HG02973 (cell line): ENCODE measurements at regions not wholly inside any gene's neighbourhood (a gene's known extent, or its start where the extent isn't known, plus 50 kb on each side); places are given as distances from the start of the nearest gene placed in this dataset.

Experiments used
- ATAC-seq: cut with Tn5 transposase; IDR thresholded peaks from one replicate; pipeline ENCODE4 v1.9.1; 2021; ENCODE audit warnings: moderate library complexity; ENCODE audit not compliant: unreplicated experiment

DNA sequence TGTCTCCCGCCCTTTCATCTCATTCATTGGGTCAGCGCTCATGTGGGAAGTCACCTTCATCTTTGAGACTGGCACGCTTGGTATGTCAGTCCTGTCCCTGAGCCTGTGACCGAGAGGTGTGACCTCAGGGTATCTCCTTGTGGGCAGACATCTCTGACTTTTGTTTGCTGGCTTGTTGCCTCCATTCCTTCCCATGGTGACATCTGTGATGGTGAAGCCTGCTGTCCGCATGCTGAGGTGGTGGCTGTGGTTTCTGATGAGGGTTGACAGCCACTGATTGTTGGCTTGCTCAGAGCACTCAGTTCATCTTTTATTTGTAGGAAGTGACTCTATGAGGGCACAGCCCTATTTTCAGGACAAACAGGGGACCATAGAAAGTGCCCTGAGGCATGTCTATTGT, 139.2 kb downstream of the SLC4A3 start:
- no peak for ATAC-seq

DNA sequence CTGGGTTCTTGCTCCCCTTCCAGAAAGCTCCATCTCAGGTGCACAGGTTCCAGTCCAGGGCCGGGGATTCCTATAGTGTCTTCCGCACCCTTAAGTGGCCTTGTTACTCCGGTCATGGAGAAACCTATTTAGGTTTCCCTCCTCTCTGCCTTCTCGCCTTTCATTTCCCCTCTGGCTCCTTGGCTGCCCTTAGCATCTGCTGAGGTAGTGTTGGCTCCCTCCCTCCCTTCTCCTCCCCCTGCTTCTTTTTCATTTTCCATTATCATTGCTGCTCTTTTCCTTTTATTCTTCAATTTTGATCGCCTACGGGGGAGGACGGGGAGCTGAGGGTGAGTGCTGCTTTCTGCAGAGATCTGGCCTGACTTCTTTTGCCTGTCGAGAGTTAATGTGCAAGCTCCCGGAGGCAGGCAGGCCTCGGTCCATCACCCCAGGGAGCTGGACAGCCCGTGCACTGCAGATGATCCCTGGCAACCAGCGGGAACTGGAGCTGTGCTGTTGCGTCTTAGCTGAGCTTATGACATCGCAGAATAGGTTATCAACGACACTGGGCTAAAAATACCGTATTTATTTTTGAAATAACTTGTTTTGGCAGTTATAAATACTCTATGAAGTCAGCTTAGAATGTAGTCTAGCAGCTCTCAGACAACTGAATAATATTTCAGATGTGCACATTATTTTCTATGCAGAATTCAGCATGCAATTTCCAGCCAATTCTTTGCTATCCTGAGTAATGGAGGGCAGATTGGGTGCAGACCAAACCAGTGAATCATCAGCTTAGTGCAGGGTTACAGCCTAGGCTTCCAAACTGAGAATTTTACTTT, 141.9 kb downstream of the SLC4A3 start:
- ATAC-seq: no peak

DNA sequence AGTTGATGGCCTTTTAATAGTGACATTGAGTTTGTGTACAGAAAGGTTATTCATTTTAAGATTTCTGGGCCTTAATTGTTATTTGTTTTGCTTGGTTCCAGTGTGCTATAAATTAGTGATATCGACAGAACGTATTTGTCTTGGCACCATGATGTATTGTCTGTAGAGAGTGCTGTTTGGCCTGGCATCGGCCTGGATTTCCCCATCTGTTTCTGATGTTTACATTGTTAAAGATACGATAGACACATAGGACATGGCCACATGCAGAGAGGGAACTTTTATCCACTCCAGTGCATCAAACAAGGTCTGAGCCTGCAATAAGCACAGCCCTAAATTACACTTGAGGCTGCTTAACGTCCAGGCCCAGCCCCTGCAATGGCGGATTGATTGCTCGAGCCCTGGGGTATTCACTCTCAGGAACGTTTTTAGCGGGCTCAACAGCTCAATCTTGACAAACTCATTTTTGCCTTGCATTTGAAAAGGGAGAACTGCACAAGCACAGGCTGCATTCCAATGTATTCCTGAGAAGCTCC, 144.7 kb downstream of the SLC4A3 start:
- no peak for ATAC-seq

DNA sequence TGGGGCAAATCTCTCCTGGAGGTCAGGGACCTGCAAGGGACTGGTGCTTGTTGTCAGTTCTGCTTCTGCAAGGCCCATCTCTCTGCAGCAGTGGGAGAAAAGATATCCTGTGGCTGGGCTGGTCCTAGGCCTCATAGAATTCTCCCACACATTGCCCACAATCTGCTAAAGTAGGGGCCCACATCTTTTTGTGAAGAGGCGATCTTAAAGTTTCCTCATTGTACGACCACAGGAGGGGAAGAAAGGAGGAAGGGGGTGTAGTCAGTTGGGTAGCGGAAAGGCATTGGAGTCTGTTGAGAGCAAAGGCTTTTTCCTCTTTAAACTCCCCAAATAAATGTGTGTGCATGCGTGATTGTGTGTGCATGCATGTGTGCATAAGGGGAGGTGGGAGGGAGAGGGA, 145.3 kb downstream of the SLC4A3 start:
- no peak for ATAC-seq

DNA sequence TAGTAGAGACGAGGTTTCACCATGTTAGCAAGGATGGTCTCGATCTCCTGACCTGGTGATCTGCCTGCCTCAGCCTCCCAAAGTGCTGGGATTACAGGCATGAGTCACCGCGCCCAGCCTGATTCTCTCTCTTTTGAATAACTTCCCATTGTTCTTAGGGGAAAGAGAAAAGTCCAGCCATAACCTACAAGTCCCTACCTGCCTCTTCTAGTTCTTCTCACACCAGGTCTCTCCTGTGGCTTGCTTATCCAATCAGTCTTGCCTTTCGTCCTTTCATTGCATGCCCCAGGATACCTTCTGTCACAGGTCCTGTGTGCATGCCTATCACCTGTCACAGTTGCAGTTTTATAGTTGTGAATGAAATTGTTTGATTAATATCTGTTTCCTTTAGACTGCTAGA, 148.1 kb downstream of the SLC4A3 start:
- no peak for ATAC-seq

DNA sequence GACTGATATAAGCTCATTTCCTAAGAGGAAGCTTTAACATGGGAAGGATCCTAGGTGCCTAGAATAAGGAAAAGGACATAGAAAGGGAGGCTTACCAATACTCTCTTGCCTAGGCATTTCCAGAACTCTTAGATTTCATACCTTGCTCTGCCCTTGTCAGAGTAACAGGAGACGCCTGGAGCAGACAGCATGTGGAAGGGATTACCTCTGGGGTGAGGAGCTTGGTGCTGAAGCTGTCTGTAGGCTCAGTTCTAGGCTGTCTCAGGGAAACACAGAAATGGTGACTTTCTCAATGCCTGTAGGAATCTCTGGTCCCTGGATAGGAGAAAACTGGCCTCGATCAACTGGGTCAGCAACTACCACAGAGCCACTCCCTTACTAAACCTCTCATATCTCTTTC, 150.0 kb downstream of the SLC4A3 start:
- no peak for ATAC-seq

DNA sequence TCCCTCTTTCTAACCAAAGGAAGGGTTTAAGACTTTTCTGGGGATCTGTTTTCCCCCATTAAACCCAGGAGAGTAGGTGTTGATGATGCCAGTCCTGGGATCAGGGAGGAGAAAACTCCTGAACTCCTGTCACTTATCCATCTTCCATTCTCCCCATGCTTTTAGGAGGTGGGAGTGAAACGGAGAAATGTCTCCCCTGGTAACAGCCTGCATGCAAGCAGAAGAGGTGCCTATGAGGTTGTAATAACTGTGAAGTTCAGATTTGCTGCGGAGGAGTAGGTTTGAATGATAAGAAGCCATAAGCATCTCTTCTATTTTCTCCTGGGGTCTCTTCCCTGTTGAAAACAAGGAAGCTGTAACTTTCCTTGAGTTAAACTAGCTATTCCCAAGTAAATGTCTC, 150.8 kb downstream of the SLC4A3 start:
- no peak for ATAC-seq

DNA sequence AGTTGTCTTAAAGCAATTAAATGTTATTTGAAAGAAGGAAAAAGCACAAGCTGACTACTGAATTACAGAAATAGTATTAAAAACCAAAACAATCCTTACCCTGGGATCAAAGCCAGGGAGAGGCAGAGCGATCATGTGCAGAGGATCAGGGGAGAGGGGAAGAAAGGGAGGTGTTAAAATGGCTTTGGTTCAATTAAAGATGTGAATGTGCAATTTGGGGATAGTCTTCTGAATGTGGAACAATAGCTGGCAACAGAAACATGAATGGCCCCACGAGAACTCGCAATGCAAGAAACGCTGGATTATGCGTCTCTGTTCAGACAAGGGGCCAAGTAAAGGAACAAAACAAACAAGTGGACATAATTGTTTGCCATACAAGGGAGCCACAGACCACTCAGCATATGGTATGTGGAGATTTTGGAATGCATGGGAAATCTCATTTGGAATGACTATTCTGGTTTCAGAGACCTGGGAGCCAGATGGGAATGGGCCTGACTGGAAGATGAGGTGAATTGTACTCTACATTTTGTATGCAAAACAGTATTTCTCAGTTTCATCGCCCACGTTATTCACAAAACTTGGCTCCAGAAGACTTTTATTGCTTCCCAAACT, 155.4 kb downstream of the SLC4A3 start:
- ATAC-seq: no peak

DNA sequence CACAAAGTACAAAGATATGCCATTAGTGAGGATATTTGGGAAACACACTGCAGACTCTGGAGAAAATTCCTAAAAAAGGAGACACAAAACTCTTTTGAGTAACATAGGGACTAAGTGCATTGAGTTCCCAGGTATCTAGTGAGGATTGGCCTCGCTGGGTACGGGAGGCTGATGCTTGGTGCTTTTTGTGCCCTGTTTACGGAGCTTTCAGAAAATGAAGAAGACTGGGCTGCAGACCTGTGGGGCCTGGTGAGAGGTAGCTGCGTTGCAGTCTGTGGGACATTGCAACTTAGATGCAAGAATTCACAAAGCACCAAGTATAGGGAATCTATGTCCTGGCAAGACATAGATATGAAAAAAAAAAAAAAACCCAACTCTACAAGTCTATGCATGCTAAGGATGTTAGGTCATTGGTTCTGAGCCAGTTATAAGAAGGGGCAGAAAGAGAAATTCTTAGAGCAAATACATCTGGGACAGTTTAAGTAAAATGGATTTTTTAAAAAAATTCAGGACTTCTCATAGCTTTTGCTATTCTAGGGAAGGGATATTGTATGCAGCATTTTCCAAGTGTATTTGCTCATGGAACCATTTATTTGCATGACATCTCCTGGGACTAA, 156.0 kb downstream of the SLC4A3 start:
- no peak for ATAC-seq

DNA sequence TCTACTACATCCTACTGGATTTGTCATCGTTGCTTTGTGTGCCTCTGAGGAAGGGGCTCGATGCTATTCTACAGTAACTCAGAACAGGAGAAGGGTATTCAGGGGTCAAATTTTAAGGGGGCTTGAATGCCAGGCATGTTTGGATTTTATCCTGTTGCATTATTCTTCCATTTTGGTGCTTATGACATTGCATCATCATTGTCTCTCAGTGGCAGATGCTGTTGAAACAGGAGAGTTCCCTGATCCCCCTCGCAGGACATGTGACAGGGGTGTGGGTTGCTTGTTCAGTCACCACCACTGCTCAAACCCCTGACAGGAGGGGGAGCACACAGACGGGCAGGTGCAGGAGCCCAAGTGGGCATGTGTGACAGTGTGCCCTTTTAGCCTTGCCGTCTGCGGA, 156.7 kb downstream of the SLC4A3 start:
- no peak for ATAC-seq

DNA sequence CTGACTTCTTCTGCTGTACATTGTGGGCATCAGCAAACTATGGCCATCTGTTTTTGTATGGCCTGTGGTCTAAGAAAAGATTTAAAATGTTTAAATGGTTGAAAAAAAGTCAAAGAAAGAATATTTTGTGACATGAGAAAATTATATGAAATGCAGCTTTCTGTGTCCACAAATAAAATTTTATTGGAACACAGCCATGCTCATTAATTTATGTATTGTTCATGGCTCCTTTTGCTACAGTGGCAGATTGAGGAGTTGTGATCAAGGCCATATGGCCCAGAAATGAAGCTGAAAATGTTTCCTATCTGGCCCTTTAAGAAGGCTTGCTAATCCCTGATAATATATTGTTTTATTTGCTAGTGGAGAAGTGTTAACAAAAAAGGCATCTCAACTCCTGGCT, 162.0 kb downstream of the SLC4A3 start:
- no peak for ATAC-seq

DNA sequence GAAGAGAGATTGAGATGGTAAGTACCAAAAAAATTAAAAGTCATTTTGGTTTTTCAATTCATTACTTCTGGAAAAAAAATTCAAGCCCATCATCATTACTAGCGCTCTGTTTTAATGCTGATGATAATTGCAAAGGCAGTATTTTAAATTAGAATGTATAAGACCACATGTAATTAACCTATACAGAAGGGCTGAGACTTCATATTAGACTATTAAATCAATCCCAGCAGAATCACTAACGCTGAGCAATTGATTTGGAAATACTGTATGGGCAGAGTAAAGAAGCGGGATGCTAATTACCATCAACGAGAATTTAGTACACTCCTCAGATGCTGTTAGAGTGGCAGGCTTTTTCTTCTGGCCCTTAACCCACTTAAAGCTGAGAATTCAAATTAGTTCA, 165.0 kb downstream of the SLC4A3 start:
- ATAC-seq: no peak

DNA sequence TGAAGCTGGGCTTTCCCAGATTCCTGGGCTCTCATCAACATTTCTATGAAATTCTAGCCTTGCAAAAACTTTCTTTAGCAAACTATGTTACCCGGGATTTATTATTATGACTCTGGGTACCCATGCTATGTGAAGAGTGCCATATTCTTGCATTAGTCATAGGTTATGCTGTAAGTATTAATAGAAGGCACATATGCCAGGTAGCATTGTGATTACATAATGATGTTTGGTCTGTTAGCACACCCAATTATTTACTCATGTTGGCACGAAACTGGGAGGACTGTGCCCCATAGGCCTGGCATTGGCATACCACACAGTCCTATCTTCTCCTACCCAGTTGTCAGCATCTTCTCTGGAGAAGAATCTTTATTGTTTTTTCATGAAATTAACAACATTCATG, 171.0 kb downstream of the SLC4A3 start:
- no peak for ATAC-seq

DNA sequence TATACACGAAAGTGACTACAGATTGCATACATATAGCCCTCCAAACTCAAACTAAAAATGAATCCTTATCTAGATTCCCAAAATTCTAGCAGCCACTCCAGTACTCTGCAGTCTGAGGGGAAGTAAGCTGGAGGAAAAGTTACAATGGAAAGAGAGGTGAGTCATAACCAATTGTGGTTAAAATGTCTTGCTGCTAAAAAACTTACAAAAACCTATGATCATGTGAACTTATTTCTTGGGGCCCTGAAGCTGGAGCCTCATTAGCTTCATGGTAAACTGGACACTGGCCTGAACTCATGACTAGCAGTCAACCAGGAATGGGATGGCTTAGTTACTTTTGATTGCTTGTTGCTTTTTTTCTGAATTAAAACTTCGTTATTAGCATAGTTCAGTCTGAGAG, 175.9 kb downstream of the SLC4A3 start:
- ATAC-seq: no peak

DNA sequence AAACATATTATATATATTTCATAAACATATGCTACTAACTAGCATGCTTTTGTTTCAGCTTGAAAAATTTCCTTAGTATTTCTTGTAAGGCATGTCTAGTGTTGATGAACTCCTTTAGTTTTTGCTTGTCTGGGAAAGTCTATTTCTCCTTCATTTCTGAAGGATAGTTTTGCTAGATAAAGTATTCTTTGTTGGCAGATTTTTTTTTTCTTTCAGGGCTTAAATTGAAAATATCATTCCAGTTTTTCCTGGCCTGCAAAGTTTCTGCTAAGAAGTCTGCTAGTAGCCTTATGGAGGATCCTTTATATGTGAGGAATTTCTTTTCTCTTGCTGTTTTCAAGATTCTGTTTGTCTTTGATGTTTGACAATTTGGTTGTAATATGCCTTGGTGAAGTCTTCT, 183.5 kb downstream of the SLC4A3 start:
- no peak for ATAC-seq

DNA sequence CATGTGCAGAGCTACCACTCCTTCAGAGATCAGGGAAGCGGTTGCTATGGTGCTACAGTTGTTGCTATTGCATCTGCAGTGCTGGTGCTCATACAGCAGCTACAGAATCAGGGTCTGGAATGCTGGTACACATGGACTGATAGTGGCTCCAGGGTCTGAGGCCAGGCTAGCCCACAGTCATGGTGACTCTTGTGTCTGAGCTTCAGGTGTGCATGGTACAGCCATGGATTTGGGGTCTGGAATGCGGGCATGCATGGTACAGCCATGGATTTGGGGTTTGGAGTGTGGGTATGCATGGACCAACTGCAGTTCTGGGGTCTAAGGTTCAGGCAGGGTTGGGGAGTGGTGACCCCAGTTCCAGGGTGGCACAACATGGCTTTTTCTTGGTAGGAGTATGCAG, 185.2 kb downstream of the SLC4A3 start:
- ATAC-seq: no peak

DNA sequence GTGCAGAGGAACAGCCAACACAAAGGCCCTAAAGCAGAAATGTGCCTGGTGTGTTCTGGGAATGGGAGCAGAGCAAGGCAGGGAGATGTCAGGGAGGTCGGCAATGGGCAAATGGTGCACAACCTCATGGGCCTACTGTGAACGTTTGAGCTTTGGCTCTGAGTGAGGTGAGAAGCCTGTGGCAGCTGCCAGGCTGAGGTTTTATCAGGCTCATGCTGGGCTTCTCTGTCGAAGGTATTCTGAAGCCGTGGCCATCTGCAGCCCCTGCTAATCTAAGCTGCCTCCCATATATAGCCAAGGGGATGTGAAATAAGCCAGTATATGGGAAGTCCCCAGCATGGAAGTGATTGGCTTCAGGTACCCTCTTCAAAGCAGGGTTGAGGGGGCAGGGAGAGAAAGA, 193.3 kb downstream of the SLC4A3 start:
- no peak for ATAC-seq

DNA sequence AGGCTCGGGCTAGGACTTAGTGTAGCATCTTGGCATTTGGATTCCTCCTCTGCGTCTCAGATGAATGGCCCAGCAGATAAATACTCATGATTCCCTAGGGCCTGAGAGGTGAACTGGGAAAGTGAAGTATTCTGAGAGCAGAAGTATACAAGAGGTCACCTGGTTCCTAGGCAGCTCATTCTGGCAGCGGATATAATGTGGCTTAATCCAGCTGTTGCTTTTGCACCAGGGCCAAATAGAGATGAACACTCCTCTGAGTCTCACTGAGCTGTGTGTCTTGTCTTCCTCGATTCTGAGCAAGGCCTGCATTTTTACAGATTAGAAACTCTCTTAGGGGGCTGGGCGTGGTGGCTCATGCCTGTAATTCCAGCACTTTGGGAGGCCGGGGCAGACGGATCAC, 196.1 kb downstream of the SLC4A3 start:
- ATAC-seq: no peak

DNA sequence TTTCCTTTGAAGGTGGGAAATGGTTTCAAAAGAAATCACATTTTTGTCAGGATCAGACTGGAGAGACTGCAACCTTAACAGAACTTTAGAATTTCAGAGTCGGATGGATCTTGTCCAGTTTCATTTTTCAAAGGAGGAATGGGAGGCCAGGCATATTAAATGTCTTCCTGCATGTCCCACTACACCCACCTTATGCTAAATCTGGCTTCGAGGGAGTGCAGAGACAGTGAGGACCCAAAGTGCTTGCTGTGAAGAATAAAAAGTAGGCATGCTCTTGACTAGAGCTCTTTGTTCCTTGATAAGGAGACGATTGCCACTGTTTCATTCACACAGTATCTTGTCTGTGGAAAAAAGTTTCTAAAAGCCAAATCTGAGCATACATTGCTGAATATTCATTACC, 197.6 kb downstream of the SLC4A3 start:
- ATAC-seq: no peak

DNA sequence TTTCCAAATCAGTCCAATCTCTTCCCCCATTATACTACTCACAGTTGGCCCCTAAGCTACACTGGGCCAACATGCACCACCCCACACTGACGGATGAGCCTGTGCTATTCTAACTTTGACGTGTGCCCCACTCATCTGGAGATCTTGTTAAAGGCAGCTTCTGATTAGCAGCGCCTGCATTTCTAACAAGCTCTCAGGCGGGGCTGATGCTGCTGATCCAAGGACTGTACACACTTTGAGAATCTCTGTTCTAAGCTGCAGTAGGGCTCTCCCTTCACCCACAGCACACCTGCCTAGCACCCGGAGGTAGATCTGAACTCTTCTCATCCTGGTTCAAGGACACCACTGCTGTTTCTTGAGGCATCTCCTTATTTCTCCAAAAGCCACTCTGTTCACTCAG, 200.7 kb downstream of the SLC4A3 start:
- no peak for ATAC-seq

DNA sequence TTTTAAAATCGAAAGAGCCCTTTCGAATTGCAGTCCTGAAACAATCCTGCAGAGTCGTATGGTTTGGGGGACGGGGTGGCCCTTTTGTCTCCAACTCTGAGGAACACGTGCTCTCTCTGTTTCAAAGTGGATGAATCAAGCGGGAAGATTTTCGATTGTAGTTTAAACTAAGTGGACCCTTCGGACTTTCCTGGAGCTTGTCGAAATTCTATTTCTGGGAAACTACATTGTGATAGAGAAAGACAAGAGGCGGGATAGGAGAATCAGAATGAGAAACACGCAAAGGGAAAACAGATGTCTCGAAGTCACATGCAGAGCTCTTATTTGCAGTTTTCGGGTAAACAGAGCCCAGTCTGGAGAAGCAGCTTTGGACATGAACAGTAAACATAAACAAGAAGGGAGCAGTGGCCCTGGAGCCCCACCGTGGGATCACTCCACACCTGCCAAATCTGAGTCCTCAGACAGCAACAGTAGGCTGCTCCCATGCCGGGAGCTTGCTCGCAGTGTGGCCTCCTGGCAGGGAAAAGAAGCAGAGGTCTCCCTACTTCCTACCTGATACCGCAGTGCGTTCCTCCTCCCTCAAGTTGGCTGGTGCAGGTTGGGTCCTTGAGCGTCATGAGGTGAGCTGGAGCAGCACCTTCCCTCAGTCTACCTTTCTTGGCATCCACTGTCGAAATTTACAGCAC, 202.4 kb downstream of the SLC4A3 start:
- ATAC-seq: no peak

DNA sequence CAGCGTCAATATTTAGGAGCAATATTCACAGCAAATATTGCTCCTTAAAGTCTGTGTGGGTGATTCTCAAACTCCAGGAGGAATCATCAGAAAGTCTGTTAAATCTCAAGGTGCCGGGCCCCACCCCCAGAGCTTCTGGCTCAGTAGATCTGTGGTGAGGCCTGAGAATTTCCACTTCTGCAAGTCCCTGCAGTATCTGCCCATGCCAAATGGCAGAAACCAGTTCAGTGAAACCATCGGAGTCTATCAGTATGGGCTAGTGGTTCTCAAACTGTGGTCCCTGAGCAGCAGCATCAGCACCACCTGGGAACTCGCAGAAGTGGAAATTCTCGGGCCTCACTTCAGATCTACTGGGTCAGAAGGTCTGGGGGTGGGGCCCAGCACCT, 202.9 kb downstream of the SLC4A3 start:
- no peak for ATAC-seq
